ENCODE measurements at regions not wholly inside any gene's neighbourhood (a gene's known extent, or its start where the extent isn't known, plus 50 kb on each side); places are given as distances from the start of the nearest gene placed in this dataset.

DNA sequence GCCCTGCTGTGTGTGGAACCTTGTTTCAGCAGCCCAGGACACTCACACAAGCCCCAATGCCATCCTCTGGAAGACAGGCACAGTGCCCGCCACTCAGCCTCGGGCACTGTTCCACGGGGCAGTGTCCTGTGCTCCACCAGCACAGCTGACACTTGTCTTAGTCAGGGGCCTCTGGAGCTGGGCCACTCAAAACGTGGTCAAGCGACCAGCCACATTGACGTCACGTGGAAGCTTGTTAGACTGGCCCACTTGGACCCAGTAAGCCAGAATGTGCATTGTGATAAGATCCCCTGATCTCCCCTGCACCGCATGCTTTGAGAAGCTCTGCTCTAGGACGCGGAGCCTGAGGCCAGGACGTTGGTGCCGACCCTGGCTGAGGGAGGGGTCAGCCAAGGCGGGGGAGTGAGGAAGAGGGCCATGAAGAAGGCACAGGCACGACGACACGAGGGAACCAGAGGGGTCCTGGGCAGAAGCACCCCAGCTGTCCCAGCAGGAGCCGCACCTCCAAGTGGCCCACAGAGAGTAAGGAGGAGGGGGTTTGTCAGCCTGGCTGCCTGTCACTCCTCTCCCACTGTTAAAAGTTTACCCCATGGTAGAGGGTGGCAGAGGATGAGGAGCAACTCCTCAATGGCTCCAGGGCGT, 64.6 kb downstream of the LINC01488 start:
- Histone ChIP-seq H3K36me3 (no peaks in the 10 kb centered on the region), H3K9me3 (peaks cover 10% of the 10 kb centered on the region), H3K27me3 (no peaks in the 10 kb centered on the region), H3K4me3 (no peak overlapping the region)
- no peak for DNase-seq

DNA sequence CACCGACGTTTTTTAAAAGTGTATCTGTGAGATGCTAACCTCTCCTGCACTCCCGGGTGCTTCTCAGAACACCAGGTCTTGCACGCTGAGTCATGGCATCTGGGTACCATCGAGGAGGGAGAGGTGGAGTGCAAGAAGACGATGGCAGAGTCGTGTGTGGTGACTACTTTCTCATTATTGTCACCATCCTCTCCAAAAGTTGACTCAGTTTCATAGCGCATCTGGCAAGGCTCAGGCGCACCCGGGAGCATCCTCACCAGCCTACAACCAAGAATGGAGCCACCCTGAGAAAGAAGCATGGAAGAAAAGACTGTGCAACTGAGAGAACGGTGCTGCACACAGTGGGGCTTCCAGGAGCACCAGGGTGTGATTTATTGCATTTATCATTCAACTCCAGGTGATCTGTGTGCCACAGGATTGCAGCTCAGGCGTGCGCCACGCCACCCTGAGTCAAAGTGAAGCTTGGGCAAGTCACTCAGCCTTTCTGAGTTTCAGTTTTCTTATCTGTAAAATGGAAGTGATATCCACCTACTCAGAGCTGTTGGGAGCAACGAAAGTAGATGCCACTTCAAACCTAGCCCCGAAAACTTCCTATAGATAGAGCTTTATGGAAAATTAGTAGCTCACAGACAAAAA, 65.4 kb downstream of the LINC01488 start:
- H3K4me3 ChIP-seq, result no peak overlapping the region
- H3K9me3 ChIP-seq, result peaks cover 10% of the 10 kb centered on the region
- no peaks in the 10 kb centered on the region for H3K27me3 ChIP-seq
- no peak for DNase-seq
- no peaks in the 10 kb centered on the region for H3K36me3 ChIP-seq

DNA sequence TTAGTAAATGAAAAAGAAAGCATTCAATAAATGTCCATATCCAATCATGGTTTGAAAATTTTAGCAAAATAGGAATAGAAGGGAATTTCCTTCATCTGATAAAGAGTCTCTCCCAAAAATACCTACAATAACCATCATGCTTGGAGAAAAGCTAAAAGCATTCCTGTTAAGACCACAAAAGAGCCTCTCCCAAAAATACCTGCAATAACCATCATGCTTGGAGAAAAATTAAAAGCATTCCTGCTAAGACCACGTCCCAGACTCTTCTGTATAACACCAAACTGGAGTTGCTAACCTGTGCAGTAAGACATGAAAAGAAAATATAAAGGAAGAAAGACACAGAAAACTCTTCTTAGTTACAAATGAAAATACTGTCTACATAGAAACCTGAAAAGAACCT, 69.4 kb downstream of the LINC01488 start:
- no peak for DNase-seq
- Histone ChIP-seq H3K27me3 (no peaks in the 10 kb centered on the region), H3K9me3 (peaks cover 10% of the 10 kb centered on the region), H3K36me3 (no peaks in the 10 kb centered on the region), H3K4me3 (no peak overlapping the region)

DNA sequence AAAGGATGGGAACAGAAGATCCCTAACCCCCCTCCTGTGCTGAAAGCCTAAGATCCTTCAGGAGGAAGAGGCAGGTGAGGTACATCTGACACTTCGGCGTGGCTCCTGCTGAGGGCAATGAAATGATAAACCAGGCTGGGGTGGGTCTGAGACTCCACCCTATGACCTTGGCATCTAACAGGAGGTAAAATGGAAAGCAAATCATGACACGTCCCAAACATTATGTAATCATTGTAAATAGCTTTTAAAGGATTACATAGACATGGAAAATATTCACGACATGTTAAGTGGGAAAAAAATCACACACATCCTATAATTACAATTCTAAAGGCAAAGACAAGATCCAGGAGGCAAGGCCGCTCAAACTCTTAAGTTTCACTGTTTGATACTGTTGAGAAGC, 70.5 kb downstream of the LINC01488 start:
- Histone ChIP-seq H3K27me3 (no peaks in the 10 kb centered on the region), H3K36me3 (no peaks in the 10 kb centered on the region), H3K4me3 (no peak overlapping the region), H3K9me3 (peaks cover 10% of the 10 kb centered on the region)
- no peak for DNase-seq

DNA sequence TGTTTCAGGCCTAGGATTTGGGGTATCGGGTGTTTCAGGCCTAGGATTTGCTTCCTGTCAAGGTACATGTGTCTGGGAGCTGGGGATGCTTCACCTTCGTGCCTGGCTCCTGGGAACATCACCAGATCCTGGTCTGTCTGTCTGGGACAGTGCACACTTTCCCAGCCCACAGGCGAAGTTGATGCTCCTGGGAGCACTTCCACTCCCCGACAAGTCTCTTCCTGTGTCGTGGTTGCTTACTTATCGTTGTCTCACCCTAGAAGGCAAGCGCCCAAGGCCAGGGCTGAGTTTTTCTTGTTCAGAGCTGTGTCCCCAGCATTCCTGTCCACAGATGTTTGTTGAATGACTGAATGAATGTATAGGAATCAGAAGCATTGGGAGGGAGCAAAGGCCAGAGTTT, 71.5 kb downstream of the LINC01488 start:
- no peak for DNase-seq
- Histone ChIP-seq H3K9me3 (peaks cover 10% of the 10 kb centered on the region), H3K36me3 (no peaks in the 10 kb centered on the region), H3K27me3 (no peaks in the 10 kb centered on the region), H3K4me3 (no peak overlapping the region)

DNA sequence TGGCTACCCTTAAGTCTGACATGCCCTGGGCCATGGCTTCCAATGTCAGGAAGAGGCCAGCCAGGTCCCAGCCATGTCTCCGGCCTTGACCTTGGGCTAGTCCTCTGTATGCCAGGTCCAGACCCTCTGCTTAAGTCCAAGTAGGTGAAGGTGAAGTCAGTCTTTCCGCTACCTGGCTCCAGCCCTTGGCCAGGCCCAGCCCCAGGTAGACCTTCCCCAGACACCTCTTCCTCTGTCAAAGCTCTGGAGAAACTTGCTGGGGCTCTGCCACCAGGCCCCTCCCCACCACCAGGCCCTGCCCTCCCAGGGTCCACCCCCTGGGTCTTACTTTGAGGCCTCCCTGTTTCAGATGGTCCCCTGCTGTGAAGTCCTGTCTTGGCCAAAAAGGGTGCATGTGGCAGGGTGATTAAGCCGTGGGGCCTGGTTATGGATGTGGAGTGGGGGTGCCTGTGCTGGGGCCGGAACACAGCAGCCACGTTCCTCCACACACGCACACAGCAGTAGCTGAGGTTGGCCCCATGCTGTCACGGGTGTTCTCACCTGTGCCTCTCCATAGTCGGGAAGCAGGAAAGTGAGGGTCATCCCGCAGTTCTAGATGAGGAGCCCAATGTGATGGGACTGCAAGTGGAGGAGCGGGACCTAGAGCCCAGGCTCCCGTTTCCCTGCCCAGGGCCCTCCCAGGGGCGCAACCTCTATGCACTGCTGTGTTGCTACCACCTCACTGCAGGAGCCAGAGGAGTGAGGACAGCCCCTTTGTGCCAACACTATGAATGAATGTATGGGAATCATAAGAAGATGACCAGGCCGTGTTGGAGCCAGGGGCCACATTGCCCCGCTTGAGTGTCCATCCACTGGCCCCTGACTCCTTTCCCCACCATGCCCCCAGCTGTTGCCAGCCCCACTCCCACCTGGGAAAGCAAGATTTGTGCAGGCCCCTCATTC, 72.2 kb downstream of the LINC01488 start:
- DNase-seq, result no peak
- Histone ChIP-seq H3K9me3 (peaks cover 10% of the 10 kb centered on the region), H3K36me3 (no peaks in the 10 kb centered on the region), H3K4me3 (no peak overlapping the region), H3K27me3 (no peaks in the 10 kb centered on the region)

DNA sequence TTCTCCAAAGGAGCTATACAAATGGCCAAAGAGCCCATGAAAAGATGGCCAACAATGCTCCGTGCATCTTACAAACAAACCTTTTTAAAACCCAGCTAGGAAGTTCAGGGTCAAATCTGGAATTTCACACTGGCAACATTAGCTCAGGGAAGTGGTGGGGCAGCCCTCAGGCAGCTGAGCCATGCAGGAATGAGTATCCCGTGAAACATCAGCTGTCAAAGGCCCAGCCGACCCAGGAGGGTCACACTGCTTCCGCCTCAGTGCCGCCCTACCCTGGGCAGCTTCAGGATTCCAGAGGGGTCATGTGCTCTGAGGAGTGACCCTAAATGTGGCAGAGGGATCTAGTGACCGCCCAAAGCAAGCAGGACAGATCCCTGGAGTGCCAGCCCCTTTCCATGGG, 73.4 kb downstream of the LINC01488 start:
- H3K36me3 ChIP-seq, result no peaks in the 10 kb centered on the region
- H3K9me3 ChIP-seq, result peaks cover under 1% of the 10 kb centered on the region; the same call in 1 of the 2 replicates
- no peak overlapping the region for H3K4me3 ChIP-seq
- H3K27me3 ChIP-seq, result no peaks in the 10 kb centered on the region
- no peak for DNase-seq

DNA sequence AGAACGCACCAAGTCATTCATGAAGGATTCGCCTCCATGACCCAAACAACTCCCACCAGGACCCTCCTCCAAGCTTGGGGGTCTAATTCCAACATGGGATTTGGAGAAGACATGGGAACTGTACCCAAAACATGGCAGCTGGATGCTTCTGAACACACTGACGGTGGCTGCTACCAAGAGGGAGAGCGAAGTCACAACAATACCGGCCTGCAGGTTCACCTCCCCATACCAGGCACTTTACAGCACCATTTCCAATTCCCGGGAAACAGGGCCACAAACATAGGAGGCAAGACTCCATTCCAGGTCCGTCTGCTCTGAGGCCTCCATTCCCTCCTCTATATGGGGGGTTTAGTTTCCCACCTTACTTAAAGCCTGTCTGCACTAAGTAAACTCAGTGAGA, 75.8 kb downstream of the LINC01488 start:
- no peak for DNase-seq
- no peak overlapping the region for H3K4me3 ChIP-seq
- H3K36me3 ChIP-seq, result no peaks in the 10 kb centered on the region
- peaks cover 3% of the 10 kb centered on the region; the same call in 1 of the 2 replicates for H3K9me3 ChIP-seq
- H3K27me3 ChIP-seq, result no peaks in the 10 kb centered on the region

DNA sequence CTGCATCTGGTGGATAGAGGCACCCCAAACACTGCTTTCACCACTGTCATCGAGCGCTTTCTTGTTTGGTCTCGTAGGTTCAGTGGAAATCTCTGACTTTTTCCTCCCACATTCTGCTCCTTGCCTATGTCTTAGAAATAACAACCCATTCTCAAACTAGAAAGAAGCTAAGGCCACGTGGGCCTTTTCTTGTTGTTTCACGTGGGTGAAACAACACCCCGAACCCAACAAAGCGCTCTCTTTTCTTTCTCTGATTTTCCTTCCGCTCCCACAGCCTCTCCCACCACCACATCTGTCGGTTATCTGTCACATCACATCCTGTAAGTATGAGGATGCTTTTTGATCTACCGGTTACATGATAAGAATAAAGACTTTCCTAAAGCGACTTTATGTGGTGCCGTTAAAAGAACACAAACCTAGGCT, 77.1 kb downstream of the LINC01488 start:
- DNase-seq, result no peak
- Histone ChIP-seq H3K4me3 (no peak overlapping the region), H3K27me3 (no peaks in the 10 kb centered on the region), H3K9me3 (peaks cover 3% of the 10 kb centered on the region; the same call in 1 of the 2 replicates), H3K36me3 (no peaks in the 10 kb centered on the region)

DNA sequence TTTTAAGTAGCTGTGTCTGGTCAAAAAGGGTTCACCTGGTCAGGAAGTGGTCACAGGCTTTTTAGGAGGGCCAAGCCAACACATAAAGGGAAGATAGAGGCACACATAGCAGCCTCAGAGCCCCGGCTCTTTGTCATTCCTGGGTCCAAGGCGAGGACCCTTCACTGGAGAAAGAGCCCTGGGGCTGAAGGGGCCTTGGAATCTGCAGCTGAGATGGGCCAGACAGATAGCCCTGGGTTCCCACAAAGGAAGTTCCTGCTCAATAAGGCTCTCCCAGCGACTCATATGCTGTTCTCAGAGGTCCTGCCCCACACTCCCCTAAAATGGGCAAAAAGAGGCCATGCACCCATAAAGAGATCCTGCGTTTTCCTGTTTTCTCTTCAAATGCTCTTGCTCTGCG, 77.7 kb downstream of the LINC01488 start:
- H3K9me3 ChIP-seq, result peaks cover 3% of the 10 kb centered on the region; the same call in 1 of the 2 replicates
- DNase-seq, result no peak
- no peaks in the 10 kb centered on the region for H3K27me3 ChIP-seq
- no peak overlapping the region for H3K4me3 ChIP-seq
- H3K36me3 ChIP-seq, result no peaks in the 10 kb centered on the region

DNA sequence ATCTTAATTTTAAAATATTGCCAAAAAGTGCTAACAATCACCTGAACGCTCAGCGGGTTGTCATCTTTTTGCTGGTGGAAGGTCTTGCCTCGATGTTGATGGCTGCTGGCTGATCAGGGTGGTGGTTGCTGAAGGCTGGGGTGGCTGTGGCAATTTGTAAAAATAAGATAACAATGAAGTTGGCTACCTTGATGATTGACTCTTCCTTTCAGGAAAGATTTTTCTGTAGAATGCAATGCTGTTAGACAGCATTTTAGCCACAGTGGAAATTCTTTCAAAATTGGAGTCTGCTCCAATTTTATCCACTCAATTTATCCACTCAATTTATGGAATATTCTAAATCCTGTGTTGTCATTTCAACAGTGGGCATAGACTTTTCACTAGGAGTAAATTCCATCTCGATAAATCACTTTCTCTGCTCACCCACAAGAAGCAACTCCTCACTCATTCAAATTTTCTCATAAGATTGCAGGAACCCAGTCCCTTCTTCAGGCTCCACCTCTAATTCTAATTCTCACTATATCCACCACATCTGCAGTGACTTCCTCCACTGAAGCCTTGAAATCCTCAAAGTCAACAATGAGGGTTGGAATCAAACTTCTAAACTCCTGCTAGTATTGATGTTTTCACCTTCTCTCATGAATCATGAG, 78.8 kb downstream of the LINC01488 start:
- Histone ChIP-seq H3K27me3 (no peaks in the 10 kb centered on the region), H3K4me3 (no peak overlapping the region), H3K9me3 (peaks cover 3% of the 10 kb centered on the region; the same call in 1 of the 2 replicates), H3K36me3 (no peaks in the 10 kb centered on the region)
- DNase-seq, result no peak

DNA sequence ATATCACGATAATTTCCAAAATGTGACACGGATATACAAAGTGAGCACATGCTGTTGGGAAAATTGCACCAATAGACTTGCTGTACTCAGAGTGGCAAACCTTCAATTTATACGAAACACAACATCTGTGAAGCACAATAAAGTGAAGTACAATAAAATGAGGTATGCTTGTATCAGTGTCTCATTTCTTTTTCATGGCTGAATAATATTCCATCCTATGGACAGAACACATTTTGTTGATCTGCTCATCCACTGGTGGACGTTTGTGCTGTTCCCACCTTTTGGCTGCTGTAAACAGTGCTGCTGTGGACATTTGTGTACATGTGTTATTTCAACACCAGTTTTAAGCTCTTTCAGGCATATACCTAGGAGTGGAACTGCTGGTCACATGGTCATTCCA, 78.7 kb upstream of the CCND1 start:
- peaks cover 3% of the 10 kb centered on the region; the same call in 1 of the 2 replicates for H3K9me3 ChIP-seq
- no peaks in the 10 kb centered on the region for H3K36me3 ChIP-seq
- no peaks in the 10 kb centered on the region for H3K27me3 ChIP-seq
- no peak for DNase-seq
- no peak overlapping the region for H3K4me3 ChIP-seq

DNA sequence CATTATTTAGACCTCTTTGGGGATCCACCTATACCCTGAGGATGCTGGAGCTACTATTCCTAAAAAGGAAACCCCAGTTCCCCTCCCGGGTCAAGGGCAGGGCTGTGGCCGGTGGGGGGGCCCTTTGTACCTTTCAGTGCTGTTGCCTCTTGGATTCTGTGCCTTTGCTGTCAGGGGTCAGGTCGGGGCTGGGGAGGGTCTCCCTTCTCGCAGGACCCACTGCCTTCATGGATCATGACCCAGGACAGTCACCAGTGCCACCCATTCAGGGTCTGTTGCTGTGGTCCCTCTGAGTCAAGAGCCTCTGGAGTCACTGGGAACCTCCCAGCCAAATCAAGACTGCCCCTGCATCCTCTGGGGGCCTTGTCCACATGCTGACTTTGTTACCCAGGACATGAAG, 78.1 kb upstream of the CCND1 start:
- Histone ChIP-seq H3K36me3 (no peaks in the 10 kb centered on the region), H3K9me3 (peaks cover 3% of the 10 kb centered on the region; the same call in 1 of the 2 replicates), H3K4me3 (no peak overlapping the region), H3K27me3 (no peaks in the 10 kb centered on the region)
- no peak for DNase-seq

DNA sequence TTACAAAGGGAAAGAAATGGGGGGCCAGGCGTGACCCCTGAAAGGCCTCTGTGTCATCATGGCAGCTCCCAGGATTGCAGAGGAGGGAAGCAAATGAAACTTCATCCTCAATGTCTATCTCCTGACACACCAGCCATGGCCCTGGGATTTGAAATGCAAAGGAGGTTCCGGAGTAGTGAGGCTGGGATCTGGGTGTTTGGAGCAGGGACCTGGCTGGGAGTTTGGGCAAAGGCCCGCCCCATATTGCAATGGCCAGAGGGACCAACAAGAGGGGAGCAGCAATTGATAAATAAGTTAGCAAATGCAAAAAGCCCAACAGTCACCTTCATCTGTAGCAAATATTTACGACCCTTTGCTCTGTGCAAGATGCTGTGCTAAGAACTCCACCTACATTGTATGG, 77.7 kb upstream of the CCND1 start:
- DNase-seq, result no peak
- no peaks in the 10 kb centered on the region for H3K27me3 ChIP-seq
- H3K9me3 ChIP-seq, result peaks cover 3% of the 10 kb centered on the region; the same call in 1 of the 2 replicates
- H3K4me3 ChIP-seq, result no peak overlapping the region
- no peaks in the 10 kb centered on the region for H3K36me3 ChIP-seq

DNA sequence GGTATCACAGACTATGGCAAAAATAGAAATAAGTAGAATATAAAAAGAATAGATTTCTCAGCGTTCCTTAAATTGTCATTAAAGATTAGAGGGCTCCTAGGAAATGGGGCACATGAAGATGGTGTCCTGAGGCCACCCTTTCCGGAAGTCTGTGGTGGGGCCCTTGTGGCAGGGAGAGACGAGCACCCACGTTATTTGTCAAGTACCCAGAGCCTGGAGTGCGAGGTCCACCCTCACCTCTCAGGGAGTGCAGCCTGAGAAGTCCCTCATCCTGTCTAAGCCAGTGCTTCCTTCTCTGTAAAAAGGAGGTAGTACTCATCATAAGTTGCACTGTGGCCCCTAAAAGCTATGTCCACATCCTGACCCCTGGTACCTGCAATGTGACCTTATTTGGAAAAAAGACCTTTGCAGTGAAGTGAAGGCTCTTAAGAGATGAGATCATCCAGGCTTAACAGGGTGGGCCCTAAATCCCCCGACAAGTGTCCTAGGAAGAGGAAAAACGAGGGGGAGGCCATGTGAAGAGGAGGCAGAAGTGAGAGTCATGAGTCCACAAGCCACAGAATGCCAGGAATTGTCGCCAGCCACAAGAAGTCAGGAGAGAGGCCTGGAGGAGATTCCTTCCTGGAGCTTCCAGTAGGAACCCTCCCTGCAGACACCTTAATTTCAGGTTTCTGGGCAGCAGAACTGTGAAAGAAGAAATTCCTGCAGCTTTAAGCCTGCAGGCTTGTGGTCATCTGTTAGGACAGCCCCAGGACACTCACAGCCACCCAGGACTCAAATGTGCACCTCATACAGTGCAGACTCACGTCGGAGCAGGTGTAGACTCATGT, 76.8 kb upstream of the CCND1 start:
- H3K27me3 ChIP-seq, result no peaks in the 10 kb centered on the region
- H3K36me3 ChIP-seq, result no peaks in the 10 kb centered on the region
- DNase-seq, result no peak
- H3K9me3 ChIP-seq, result peaks cover 3% of the 10 kb centered on the region; the same call in 1 of the 2 replicates
- H3K4me3 ChIP-seq, result no peak overlapping the region

DNA sequence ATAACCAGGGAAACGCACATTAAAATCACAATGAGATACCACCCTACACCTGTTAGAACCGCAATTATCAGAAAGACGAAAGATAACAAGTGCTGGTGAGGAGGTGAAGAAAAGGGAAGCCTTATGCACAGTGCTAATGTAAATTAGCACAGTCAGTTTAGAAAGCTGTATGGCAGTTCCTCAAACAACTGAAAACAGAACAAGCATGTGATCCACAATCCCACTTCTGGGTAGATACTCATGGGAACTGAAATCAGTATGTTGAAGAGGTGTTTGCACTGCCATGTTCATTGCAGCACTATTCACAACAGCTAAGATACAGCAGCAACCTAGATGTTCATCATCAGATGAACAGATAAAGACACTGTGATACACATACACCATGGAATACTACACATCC, 75.0 kb upstream of the CCND1 start:
- no peak for DNase-seq
- Histone ChIP-seq H3K27me3 (no peaks in the 10 kb centered on the region), H3K9me3 (peaks cover 1% of the 10 kb centered on the region; the same call in 1 of the 2 replicates), H3K4me3 (no peak overlapping the region), H3K36me3 (no peaks in the 10 kb centered on the region)

Measured in MG63 (cell line).